Left kidney (tissue), 1 donor: ENCODE measurements at regions not wholly inside any gene's neighbourhood (a gene's known extent, or its start where the extent isn't known, plus 50 kb on each side); places are given as distances from the start of the nearest gene placed in this dataset.
"Not testable (repeated sequence)": the region's sequence is repeated elsewhere in the genome, so short reads cannot be mapped to it uniquely, and the experiment has no call there.

ENCODE experiments used
- DNase-seq: peaks from one replicate; pipeline ENCODE4 v3.0.0-alpha.2; 2013

DNA sequence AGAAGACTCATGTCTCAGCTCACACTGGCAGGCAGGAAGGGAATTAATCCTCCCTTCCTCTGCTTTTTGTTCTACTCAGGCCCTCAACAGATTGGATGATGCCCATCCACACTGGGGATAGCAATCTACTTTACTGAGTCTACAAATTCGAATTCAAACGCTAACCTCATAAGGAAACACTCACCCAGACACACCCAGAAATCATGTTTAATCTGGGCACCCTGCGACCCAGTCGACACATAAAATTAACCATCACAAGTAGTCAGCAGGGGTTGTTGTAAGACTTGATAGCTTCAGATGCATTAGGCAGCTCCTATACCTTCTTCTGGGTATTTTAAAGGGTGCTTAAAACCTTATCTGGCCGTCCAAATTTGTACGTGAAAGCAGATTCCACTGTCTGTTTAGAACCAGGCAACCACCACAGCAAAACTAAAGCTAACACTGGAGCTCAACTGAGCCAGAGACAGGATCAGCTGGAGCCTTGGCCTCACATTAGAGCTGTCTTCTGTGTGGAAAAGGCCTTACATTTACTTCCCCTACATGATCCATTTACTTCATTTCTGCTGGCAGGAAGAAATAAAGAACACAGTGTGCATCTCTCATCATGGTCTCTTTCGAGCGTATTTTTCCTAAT, 407.3 kb upstream of the PPP2R3A start:
- no peak for DNase-seq

DNA sequence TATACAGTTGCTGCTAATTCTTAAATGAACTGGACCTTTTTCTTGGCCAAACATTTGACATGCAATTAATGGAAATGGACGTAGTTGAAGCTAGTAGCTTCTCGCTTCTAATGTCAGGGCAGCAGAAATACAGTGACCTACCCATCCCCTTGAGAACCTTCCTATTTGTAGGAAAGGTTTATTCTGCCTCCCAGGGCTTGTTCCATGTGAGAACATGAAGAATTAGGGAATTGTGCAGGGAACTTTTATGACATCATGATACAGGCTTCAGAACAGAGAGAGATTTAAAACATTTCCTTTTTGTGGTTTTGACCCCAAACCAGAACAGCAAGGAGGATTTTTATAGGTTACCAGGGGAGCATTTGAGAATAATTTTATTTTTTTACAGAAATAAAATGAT, 406.6 kb upstream of the PPP2R3A start:
- no peak for DNase-seq

DNA sequence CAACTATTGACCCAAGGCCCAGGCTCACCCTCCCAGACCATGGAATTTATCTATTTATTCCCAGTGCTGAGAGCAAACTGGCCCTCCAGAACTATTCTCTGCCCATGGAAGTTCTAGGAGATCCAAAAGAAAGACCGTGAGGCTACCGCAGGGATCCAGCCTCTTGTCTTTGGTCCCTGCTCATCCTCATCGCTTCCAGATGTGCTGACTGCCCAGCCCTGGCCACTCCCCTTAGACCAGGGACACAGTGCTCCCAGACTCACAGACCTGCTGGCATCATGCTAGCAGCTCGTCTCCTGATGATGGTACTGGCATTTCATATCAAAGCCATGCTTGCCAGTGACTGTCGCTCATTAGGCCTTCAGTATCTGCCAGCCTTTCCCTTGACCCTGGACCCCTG, 405.7 kb upstream of the PPP2R3A start:
- no peak for DNase-seq

DNA sequence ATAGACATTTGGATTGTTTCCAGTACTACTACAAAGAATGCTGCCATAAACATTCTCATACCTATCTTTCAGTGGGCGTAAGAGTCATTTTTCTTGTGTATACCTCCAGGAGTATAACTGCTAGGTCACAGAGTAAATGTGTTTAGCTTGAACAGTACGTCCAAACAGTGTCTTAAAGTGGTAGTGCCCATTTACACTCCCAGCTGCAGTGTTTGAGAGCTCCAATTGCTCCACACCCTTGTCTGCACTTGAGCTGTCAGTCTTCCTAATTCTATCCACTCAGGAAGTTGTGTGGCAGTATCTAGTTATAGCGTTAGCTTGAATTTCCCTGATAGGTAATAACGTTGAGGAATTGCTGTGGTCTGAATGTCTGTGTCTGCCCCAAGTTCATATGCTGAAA, 404.7 kb upstream of the PPP2R3A start:
- DNase-seq: no peak

DNA sequence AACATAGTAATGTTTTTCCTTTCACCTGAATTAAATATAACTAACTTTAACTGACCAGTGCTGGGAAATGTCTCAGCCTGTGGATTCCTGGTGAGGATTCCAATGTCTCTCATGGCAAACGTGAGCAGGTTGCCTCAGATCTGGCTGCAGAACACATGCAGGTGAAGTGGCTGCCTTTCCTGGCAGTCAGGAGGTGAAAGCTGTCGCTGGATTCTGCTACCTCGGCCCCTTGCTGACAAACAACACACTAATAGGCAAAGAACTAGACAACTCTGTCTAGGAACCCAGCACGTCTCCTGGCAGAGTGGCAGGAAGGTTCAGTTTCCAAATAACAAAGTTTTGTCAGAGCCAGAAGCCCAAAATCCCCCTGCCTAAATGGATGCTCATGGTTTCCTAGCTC, 400.8 kb upstream of the PPP2R3A start:
- no peak for DNase-seq

DNA sequence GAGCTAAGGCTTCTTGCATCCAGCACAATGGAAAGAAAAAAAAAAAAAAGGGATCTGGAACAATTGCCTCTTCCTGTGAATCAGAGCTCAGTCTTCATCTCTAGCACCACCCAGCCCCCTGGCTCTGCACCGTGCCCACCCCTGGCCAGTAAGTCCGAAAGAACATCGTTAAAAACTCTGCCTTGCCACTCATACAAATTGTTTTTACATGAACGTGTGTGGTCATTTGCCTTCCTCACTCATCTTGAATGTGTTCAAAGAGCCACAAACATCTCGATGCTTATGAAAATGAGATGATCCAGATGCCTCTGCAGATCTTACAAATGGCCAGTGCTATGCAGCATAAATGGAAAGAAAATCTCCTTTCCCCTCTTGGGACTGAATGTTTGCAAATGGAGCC, 400.0 kb upstream of the PPP2R3A start:
- DNase-seq: no peak

DNA sequence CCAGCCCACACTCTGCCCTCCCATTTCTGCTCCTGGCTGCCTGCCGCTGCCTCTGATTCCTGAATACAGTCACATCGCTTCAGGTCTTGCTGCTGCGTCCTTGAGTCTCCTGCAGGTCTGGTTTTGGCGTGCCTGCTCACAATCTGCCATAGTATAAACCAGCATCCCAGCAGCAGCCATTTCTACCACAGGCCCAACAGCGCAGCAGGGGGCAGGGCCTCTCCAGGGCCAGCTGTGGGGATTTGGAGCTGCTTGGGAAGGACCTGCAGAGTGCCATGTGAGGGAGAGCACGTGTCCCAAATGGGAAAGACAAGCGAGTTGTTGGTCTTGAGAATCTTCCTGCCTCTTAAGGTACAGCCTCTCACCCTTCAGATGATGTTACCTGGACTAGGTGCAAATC, 398.3 kb upstream of the PPP2R3A start:
- no peak for DNase-seq

DNA sequence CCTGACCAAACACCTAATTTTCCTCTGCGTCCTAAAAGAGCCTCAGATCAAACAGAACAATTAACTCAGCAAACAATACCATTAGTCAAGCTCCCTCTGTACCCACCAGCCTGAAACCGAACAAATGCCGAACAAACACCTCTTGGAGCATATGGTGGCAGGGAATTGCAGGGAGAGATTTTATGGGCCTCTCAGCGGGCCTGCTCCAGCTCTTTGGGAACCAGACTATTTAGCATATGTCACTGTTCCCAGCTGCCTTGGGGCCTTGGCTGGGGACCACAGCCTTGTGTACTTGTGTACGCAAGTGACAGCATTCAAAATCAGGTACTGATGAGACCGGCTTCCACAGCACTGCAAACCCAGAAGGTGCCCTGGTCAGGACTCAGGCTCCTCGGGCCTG, 388.8 kb upstream of the PPP2R3A start:
- DNase-seq: no peak

DNA sequence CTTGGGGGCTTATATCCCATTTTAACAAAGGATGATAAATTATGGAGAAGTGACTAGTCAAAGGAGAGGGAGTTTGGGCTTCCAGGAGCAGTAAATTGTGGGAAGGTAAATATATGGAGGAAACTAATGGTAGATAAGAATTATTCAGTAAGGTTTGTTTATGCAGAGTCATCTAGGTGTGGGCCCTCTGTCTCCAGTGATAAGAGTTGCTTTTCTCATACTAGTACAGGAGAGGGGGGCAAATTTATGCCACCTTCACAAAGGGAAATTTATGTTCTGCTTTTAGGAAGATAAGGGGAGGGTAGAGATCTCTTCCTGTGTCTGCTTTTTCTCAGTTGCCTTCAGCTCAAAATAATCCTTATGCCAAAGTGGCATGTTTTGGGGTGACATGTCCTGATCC, 383.7 kb upstream of the PPP2R3A start:
- no peak for DNase-seq

DNA sequence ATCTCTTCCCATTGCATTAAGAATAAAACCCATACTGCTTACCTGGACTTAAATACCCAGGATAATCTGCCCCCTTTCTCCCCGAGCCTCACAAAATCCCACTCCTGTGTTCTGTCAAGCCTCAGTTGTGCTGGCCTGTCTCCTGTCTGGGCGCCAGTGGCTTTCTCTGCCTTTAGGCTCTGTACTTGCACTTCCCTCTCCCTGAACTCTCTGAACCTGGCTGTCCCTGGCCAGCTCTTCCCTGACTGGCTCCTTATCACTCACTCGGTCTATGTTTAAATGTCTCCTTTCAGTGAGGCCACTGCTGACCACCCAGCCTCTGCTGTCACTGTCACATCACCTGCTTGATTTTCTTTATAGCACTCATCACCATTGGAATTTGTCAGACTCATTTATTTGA, 382.7 kb upstream of the PPP2R3A start:
- no peak for DNase-seq

DNA sequence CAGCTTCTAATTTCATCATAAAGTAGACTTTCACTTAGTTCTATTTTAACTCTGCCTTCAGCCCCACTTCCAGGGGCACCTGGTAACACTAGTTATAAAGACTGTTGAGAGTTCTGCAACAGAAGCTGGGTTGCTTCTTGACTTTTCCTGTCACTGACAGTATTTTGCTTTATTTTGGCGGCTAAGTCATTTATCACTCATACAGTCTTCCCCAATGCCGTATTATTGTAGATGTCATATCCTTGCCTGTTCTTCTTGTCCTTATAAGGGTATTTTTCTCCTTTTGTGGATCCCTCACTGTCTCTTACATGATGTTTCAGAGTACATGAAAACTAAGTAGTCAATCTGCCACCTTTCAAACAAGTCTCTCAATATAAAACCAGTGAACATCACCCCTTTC, 369.0 kb upstream of the PPP2R3A start:
- DNase-seq: no peak

DNA sequence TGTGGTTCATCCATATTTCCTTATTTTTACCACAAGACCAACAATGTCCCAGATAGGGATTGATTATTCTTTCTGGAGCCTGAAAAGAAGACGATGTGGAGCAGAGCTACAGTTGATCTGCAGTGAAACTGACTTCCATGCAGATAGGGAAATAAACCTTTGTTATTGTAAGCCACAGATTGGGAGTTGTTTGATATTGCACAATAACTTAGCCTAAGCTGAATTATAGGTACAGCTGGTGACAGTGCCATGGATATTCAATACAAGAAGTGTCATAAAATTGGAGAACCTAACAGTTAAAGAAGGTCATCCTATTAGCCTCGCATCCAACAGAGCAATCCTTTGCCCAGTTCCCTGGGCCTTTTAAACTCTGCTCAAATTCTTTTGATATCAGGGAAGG, 367.7 kb upstream of the PPP2R3A start:
- no peak for DNase-seq

DNA sequence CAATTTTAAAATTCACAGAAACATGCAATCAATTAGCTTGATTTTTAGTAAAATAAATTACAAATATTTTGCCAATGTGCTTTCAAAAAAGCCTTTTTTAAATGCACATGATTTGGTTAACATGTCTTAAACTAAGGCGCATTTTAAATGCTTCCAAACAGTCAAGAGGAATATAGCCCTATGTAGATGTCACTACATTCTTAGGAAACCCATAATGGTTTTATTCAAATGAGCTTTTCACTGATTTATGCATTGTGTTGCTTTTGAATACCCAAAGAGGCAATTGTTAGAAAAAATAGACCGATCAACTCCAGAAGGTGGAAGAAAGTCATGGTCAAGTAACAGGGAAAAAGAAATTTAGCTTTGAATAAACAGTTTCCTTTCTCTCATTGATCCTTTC, 366.9 kb upstream of the PPP2R3A start:
- no peak for DNase-seq

DNA sequence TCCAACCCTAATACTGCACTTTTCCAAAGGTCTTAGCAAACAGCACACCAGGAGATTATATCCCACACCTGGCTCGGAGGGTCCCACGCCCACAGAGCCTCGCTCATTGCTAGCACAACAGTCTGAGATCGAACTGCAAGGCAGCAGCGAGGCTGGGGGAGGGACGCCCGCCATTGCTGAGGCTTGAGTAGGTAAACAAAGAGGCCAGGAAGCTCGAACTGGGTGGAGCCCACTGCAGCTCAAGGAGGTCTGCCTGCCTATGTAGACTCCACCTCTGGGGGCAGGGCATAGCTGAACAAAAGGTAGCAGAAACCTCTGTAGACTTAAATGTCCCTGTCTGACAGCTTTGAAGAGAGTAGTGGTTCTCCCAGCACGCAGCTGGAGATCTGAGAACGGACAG, 361.0 kb upstream of the PPP2R3A start:
- DNase-seq: not testable (repeated sequence)

DNA sequence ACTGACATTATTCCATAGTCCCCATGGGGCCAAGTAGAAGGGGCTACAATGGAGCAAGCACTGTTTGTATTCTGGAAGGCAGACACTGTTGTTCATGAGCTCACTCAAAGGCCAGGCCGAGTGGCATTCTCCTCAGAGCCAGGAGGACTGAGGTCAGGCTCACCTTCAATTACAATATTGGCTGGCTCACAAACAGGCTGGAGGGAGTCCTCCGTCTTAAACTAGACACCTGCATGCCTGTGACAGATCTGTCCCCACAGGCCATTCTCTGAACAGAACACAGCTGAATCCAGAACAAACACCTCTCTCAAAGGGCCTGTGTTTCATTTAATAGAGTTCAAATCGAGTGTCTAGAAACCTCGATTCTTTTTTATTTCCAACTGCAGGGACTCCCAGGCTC, 347.4 kb upstream of the PPP2R3A start:
- no peak for DNase-seq

DNA sequence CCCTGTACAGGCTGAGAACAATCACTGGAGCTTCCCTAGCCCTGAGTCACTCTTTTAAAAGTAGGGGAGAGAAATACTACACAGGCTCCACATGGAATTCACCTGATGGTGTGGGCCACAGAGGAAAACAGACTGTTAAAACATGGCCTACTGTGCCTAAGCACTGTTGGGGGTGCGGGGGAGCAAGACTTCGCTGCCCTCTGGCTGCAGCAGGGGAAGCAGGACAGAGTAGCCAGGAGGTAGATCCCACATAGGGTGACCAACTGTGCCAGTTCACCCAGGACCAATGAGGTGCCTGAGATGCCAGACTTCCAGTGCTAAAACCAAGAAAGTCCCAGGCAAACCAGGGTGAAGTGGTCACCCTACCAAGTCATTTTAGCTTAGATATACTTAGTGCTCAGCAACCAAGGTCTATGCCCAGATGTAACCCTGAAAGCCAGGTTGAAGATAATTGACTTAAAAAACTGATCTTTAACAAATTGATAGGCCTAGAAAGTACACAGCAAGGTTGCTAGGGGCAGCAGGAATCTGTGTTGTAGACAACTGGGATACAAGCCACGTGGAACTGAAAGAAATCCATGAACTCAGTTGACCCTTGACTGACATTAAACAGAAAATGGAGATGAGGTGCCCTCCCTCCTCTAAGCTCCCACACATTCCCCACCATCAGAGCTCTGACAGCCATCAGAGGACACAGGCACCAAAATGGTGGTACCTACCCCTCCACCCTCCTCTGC, 344.2 kb upstream of the PPP2R3A start:
- no peak for DNase-seq

DNA sequence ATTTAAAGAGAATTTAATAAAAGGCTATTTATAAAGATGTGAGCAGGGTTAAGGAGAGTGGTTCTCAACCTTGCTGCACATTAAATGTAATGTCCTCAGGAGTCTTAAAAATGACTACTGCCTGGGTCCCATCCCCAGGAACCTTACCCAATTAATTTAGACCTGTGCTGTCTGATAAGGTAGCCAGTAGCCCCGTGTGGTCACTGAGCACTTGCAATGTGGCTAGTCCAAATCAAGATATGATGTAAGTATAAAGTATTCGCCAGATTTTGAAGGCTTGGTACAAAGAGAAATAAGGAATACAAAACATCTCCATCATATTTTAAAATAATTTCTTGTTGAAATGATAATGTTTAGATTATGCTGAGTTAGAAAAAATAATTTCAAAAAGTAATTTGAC, 343.3 kb upstream of the PPP2R3A start:
- no peak for DNase-seq

DNA sequence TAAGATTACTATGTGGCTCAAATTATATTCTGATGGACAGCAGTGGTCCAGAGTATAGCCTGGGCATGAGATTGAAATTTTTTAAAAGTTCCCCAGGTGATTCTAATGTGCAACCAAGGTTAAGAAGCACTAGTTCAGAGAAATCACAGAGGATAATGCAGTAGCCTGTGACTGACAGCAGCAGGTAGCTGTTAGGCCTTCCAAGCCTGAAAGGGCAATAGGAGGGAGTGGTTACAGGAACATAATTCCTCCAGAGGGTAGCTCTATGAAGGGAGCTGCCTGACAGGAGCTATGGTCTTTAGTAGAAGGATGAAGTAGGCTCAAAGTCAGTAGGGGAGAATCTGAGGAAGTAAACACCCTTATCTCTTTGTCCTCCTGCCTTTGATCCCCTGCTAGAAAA, 342.9 kb upstream of the PPP2R3A start:
- DNase-seq: no peak

DNA sequence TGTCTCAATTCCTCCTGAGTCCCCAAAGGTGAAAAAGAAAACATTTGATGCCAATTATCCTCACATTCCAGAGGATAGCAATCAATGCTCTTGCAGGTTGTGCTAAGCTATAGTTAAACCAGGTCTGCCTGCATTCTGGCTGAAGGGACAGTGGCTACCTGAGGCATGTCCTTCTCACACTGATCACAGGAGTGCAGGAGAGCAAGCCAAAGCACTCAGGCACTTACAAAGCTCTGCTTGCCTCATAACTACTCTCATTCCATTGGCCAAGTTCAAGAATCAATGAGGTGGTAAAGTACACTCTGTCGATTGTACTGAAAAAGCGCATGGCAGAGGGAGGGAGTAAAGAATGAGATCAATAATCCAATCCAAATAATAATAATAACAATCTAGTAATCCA, 342.0 kb upstream of the PPP2R3A start:
- no peak for DNase-seq

DNA sequence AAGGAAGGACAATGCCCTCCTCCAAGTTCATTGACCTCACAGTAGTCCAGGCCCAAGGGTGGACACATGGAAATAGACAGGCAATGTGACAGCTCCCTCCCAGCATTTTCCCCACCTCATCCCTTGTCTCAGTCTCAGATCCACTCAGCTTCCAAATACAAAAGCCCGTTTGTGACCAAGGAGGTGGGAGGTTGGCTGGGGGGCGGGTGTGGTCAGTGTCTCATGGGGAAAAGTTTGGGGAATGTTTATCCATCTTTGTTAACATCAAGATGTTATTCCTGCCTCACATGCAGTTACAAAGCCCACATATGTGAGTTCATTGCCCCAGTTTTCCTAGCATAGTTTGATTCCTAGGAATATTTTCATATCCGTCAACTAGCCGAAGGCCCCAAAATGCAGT, 338.5 kb upstream of the PPP2R3A start:
- DNase-seq: no peak

DNA sequence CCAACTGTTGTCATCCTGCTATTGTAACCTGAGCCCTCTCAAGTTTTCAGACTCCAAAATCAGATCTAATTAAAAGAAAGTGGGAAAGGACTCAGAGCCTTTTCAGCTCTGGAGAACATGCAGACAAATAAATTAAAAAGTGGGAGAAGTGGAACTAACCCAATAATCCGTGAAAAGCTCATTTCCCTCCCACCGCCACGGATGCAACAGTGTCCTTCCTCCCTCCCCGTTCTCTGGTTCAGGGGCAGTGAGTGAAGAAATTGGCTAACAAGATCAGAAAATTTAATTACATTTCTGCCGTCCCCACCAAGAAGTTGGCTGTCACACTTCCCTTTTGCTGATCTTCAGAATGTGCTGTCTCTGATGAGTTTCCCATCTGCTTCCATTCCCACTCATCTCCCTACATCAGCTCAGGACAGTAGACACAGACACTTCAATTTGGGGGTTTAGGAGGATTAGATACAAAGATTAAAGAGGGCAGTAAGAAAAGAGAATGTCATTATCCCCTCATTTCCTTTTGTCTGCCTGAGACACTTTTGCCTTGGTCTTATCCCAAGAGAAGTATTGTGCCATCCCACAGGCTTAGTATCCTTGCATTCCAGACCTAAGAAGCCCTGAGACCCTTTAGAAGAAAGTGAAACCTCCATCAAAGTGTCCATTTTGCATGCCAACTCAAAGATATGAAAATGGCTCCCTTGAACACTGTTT, 335.7 kb upstream of the PPP2R3A start:
- DNase-seq: no peak

DNA sequence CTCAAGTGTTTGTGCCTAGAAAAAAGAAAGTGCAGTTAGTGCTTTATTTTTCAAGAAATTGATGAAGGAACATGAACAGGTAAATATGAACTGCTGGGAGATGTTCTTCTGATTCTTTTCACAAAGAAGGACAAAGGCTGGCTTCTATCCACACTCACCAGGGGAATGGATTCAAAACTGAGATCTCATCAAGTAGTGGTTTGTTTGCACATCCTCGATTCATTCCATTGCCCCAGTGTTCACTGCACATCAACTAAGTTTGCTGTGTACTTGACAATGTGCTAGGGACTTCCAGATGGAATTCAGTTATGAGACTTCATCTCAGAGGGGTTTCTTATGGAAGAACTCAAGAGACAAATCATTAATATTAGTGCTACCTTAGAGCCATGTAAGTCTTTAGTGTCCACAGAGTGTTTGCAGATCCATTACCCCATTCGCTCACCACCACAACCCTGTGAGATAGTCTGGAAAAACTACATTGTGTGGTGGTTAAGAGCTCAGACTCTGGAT, 332.9 kb upstream of the PPP2R3A start:
- no peak for DNase-seq

DNA sequence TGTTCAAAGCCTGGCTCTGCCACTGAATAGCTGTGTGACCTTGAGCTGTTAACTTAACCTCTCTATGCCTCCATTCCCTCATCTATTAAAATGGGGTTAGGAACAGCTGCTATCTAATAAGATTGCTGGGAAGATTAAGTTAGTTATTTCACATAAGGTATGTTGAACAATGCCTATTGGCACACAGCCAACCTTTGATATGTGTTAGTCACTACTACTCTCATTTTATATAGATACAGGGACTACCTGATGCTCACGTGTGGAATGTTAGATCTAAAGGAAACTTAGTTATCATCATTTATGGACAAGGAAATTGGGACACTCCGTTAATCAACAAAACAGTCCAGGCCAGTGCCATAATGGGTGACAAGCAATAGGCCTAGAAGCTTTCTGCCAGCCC, 332.4 kb upstream of the PPP2R3A start:
- DNase-seq: no peak

DNA sequence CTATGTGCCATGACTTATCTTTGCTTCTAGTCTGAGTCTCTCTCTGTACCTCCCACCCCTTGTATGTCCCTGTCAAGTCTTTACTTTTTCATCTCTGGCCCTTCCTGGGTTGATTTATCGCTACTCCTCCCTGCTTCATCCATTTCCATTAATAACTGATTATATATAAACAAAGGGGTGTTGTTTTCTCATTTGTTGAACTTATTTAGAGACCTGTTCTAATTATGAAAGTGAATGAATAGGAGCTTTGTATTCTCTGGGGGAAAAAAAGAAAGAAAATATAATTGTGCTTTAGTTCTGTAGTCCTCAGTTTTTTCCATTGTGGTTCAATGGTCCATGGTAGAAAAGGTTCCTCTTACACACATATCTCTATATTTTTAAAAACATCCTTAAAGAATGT, 328.9 kb upstream of the PPP2R3A start:
- no peak for DNase-seq
